Activated T-cell treated with anti-CD3 and anti-CD28 coated beads for 4 hours (primary cell): ENCODE measurements at regions not wholly inside any gene's neighbourhood (a gene's known extent, or its start where the extent isn't known, plus 50 kb on each side); places are given as distances from the start of the nearest gene placed in this dataset.
"Not testable (repeated sequence)": the region's sequence is repeated elsewhere in the genome, so short reads cannot be mapped to it uniquely, and the experiment has no call there.

Experiments
- DNase-seq: peaks from one replicate; pipeline ENCODE4 v3.0.0-alpha.2; 2020

DNA sequence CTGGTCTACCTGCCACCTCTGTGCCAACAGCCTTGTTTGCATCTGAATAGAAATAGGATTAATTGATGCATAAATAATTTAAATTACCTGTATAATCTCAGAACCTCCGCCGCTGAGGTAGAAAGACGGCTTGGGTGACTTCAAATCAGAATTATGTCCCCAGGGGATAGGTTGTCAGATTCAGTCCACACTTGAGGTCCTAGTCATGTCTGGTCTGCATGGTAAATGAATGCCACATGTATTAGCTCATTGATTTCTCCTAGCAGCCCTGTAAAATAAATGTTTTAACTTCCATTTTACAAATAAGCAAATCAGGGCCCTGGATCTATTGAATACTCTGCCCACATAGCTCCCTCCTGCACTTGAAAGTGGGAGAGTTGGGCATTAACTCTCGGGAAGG, 368.0 kb upstream of the WWC1 start:
- no peak for DNase-seq

DNA sequence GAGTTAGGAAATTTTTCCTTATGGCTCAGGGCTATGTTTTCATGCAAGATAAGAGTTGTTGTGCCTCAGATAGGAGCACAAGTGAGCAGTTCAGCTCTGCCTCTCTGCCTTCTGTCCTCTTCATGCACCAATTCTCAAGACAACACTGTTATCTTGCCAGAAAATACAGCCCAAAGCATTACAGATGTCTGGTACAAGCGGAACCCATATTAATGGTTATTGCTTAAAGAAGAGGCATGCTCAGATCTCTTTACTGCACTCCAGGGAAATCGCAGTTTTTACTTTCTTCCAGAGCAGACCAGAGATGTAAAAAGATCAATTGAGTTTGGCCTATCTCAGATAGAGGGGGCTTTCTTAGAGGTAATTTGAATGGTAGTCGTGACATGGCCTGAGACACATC, 361.6 kb upstream of the WWC1 start:
- no peak for DNase-seq

DNA sequence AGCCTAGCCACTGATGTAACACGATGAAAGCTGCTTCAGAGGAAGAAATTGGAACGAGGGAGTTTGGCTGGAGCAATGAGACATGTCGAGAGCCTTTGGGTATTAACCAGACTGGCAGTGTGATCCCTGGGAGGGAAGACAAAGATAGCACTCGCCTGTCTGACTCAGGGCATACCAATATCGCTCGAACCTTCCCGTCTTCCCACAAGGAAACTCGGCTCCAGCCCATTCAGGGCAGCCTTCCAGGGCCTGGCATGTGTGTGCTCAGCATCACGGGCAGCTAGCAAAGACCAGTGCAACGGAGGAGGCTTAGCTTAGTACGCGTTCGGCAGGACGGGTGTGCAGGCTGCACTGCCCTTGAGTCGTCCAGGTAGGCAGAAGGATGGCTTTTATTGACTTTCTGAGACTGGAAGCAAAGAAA, 356.9 kb upstream of the WWC1 start:
- DNase-seq: no peak

DNA sequence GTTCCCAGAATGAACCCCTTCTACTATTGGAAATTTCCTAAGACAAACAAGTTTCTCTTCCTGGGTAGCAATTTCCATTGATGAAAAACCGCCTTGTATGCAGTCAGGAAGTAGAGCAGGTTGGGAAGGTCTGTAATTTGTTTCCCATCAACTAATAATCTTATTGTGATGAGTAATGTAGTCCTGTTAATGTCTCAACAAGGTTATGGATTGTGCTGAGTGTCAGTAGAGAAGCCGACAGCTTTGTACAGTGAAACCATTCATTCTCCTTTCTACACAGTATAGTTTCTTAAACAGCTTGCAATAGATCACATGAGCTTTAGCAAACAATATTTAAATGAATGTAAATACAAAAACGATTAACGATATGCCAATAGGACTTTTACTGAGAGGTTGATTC, 355.4 kb upstream of the WWC1 start:
- no peak for DNase-seq

DNA sequence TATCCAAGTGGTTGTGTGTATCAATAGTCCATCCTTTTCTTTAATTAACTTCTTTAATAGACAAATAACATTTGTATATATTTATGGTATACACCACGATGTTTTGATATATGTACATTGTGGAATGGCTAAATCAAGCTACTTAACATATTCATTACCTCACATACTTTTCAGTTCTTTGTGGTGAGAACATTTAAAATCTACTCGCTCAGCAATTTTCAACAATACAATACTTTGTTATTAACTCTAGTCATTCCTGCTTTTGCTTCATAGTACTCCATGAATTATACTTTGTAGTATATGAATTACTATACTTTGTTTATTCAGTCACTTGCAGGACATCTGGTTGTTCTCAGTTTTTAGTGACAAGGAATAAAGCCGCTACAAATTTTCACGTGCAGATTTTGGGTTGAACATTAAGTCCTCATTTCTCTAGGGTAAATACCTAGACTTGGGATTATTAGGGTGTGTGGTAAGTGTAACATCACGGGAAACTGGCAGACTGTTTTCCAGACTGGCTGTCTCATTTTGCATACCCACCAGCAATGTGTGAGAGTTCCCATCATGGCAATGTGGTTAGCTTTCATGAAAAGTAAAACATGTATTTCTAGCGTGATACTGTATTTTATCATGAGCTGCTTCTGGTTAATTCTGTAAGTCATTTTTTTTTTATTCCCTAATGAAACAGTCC, 354.4 kb upstream of the WWC1 start:
- DNase-seq: no peak

DNA sequence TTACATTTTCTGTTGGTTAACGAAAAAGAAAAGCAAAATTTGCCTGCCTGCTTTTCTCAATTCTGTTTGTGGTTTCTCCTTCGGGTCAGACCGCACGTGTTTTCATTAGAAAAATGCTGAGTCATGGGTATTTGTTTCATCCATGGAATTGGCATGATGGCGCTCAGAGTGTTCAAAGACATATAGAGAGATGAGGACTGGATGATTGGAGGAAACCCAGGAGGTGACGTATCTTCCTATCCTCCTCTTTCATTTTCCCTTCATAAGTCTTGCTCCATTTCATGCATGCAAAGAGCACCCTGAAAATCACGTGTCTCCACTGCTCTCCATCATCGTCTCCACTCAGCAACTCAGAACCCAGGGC, 353.8 kb upstream of the WWC1 start:
- no peak for DNase-seq

DNA sequence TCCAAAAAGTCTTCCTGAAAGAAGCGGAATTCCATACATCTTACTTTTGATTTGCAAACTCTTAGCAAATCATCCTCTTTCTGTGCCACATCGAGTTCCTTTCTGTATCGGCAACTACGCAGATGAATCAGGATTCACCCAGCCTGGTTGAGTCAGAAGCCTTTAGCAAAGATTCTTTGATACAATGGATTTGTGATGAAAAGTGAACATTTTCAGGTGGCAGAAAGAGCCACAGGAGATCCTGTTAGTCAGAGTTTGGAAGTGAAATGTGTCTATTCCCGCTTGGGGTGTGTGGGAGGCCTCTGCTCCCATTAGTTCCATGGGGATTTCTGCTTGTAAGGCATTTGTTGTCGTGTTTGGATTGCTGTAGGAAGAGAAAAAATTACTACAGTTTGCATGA, 351.8 kb upstream of the WWC1 start:
- no peak for DNase-seq

DNA sequence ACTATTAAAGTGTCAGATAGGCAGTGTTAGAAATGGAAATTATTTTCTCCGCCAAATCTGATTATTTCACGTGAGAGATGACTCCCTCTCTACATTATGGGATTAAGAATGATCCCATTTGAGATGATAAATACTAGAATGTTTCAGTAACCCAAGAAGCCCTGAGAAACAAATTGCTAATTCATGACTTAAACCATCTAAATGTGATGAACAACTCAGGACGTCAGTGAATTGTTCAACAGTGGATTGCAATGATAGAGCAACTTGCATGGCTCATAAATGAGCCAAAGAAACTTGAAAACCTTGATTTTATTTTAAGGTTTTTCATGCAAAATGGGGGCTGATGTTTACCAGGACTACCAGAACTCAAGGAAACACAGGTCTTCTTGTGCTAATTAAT, 350.5 kb upstream of the WWC1 start:
- DNase-seq: no peak

DNA sequence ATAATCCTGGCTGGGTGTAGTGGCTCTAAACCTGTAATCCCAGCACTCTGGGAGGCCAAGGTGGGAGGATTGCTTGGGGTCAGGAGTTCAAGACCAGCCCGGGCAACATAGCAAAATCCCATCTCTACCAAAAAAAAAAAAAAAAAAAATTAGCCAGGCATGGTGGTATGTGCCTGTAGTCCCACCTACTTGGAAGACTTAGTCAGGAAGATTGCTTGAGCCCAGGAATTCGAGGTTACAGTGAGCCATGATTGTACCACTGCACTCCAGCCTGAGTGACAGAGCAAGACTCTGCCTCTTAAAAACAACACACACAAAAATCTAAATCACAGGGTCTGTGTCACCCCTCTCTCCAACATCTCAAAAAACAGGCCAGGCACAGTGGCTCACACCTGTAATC, 349.9 kb upstream of the WWC1 start:
- not testable (repeated sequence) for DNase-seq

DNA sequence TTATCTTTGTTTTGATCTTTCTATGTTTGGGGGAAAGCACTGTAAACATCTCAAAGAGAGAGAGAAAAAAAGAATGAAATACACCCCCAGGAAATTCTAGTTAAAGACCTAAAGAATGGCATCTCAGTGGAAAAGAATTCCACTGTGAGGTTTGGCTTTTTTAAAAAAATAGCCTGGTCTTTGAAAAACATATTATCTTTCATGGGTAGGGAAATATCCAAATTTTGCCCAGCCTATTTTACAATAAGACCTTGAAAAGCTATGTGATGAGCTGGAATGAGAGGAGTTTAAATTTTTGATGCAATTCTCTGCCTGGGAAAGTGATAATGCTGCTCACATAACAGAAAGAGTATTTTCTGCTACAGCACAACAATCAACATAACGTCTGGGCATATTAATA, 348.1 kb upstream of the WWC1 start:
- DNase-seq: no peak

DNA sequence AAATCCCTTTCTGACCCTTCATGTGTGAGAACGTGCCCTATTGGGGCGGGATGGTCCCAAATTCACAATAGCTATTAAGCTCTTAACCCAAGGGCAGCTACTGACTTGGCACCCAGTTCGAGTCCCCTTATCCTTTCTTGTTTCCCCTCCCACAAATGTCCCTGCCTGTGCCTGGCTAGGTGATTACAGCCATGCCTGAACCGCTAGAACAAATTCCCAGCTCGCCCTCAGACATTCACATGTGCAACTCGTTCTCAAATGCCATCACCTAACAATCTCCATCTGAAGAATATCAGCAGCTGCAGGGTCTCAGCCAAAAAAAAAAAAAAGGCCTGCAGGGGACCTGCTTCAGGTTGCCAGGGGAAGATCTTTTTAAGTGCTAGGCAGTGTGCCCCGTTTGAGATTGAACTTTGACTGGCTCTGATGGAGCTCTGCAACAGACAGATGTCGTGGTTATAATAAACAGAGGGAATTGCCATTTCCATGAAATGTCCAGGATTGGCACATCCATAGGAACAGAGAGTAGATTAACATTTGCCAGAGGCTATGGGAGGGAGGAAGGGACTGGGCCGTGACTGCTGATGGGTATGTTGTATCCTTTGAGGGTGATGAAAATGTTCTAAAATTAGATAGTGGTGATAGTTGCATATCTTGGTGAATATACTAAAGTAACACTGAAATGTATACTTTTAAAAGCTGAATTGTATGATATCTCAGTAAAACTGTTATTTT, 347.2 kb upstream of the WWC1 start:
- no peak for DNase-seq

DNA sequence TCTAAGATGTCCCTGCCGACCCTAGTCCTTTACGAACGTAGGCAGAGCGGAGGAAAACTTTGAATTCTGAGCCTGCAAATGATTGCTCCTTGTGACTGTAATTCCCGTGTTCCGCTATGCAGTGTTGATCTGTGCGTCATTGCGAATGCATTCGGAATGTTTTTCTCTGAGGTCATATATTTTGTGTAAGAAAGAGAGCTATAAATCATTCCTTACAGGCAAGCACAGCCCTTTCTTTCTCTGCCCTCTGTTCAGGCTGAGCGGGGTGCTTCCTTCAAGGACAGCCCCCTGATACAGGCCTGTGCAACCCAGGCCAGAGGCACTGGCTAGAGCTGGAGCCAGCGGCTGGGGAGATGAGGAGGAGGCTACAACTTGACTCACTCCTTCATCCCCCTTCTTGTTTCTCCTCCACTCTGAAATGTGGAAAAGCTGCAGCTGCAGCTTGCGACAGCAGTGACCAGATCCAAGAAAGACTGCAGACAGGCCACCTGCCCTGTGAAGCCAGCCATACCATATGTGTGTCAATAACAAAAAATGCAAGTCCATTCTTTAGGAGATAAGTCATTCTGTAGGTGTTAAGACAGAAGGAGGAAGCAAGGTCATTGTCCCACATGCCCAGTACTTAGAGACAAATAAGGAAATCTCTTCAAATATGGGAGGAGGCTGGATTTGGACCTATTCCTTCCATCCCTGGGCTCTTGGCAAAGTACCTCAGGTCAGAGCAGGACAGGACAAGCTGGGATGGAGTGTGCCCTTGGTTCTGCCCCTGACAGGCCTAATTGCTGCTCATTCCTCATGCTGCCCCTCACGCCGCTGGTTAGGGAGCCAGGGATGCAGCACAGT, 345.7 kb upstream of the WWC1 start:
- no peak for DNase-seq

DNA sequence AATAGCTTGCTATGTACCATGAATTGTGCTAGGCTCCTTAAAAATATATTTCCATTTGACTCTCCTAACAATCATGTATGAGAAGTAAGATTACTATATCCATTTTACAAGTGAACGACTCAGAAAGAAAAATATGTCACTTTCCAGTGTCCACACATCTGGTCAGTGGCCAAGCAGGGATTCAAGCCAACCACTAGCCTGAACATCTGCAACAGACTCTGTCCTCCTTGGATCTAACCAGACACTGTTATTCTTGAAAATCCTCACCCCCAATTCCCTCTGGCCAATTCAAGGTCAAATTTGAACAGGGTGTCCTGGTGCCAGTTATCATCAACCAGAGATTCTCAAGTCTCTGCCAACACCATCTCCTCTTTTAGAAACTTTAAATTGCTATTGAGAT, 344.1 kb upstream of the WWC1 start:
- no peak for DNase-seq

DNA sequence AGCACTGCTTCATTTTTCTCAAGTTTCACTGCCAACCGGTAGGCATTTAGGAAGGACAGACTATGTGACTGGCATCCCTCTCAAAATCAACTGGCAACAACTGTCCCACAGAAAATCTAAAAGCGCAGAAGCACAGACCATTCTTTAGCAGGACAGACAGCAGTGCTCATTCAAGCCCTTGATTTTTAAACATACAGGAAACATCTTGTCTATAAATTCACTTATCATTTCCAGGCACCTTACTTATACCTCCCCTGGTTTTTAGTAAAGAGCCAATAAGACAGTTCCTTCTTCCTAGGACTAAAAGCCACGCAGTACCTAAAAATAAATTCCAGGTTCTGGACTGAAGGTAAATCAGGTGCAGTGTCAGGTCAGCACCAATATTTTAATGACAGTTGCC, 343.2 kb upstream of the WWC1 start:
- no peak for DNase-seq

DNA sequence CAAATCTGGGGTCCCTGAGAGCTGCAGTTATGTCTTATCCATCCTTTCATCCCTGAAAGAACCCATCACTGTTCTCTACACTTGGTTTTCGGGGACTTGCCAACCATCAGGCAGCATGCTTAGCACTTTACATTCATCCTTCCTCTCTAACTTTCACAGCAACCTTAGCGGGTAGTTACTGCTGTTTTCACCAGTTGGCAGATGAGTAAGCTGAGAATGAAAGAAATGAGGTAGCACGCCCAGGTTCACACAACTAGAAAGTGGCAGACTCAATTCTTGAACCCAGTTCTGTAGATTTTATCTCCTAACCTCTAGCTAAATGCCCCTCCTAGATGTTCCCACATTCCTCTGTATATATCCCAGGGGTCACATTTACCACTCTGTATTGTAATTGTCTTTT, 342.0 kb upstream of the WWC1 start:
- no peak for DNase-seq

DNA sequence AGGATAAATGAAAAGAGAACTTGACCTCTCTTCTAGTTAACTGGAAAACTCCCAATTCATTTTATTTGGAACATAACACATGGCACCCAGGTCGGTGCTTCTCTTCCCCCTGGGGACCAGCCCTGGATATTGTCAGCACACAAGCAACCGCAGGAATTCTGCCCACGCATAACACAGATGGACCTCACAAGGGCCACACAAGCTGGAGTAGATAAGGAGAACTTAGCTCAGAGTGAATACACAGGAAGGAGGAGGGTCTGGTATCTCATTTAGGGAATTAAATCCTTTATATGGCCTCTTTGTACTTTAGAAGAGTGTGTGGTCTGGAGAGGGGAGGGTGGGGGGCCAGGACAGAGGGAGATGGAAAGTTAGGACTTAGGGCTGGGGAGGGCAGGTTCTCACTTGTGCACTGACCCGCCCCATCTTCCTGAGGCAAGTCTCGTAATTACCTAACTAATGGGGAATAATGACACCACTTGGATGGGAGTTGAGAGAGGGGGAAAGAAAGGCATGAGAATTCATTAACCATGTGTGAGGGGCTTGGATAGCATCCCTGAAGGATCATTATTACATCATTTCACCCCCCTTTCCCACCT, 341.2 kb upstream of the WWC1 start:
- DNase-seq: no peak

DNA sequence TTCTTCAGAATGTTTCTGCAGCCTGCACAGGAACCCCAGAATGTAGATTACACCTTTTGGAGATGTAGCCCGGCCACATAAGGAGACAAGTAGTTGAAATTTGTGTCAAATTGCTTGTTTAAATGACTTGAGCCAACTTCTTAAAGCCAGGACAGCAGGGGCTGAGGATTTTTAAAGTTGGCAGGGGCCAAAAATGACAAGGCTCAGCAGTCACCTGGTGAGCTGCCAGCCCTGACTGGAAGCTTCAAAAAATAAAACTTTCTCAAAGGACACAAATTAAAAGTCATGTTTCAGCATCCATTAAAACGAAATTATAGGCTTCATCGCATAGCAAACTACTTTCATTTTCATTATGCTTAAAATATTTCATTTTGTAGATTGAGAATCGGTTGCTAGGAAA, 340.3 kb upstream of the WWC1 start:
- no peak for DNase-seq

DNA sequence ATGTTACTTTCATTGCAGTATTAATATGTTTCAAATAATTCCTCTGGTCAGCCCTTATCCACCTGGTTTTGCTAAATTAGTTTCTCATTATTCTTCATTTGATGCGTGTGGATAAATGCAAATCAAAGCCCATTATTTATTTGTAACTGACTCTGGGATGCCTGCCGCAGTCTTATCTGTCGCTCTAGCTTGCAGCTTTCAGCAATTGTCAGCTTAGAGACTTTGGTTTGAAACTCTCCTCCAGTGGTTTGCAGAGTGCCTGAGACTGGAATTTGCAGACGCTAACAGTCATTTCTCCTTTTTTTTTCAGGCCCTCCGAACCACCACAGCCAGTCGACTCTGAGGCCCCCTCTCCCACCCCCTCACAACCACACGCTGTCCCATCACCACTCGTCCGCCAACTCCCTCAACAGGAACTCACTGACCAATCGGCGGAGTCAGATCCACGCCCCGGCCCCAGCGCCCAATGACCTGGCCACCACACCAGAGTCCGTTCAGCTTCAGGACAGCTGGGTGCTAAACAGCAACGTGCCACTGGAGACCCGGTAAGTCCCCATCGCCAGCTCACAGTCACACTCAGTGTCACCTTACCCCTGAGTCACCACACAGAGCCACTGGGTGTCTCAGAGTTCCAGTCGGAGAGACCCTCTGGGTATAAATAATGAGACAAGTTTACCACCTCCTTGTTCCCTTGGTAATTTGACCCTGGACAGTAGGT, 339.0 kb upstream of the WWC1 start:
- no peak for DNase-seq

DNA sequence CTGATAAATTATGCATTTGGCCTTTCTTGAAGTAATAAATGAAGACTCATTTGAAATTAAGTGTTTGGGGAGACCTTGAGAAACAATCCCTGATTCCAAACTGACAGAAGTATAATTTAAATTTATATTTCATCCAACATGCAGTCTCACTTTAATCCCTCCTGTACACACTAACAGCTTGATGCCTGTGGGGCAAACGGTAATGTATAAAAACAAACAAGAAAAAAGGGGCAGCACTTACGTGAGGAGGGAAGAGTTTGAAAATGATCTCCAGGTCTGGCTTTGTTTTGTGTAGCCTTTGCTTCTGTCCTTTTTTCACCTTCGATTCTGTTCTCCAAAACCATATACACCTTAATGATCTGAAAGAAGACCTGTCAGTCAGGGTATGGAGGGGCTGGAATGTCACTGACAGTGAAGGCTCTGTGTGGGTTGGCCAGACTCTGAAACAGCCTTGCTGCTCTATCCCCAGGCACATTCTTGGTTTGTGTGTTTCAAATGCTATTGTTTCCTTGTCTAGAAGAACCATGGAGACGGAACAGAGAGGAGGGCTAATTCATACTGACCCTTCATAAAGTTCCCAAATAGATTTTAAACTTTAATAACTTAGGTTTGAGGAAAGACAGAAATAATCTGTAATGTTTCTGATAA, 338.2 kb upstream of the WWC1 start:
- DNase-seq: no peak

DNA sequence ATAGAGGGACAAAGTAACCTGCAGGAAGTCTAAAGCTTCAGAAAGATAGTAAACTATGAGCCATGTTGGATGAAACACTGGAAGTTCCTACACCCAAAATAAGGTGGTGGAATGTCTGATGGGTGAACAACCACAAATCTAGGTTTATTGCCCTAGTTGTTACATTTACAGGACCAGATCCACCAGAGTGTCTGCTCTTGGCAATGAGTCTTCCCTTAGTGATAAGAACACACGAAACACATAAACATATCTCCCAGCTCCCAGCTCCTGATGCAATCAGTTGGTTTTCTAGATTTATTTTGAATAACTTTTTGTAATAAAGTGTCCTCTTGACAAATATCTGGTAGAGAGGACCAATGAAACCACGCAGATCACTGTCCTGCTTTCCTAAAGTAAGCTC, 329.7 kb upstream of the WWC1 start:
- no peak for DNase-seq

DNA sequence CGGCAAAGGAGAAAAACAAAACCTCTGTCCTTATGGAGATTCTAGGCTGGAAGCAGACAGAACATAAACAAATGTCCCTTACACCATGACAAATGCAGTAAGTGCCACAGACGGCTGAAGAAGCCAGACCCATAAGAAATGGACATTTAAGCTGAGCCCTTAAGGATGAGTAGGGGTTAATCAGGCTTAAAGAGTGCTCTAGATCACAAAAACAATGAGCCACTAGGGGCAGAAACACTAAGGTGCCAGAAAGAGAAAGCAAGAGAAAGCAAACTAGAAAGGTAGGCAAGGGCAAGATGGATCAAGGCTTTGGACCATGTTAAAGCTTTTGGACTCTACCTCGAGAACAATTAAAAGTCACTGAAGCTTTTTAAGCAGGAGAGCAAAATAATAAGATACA, 326.9 kb upstream of the WWC1 start:
- DNase-seq: no peak

DNA sequence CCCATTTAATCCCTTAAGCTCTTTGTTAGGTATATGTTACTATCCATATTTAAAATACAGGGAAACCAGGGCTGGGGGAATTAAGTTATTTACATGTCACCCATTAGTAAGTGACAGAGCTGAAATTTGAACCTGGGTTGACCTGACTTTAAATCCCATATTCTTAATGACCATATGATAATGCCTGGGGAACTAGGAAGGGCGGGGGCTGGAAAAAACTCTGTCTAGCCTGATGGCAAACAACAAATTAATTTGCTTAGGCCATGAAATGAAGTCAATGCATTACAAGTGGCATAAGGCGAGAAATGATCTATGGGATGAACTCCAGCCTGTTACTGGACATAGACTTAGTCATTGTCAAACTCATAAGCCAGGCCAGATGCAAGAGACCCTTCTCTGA, 325.7 kb upstream of the WWC1 start:
- no peak for DNase-seq

DNA sequence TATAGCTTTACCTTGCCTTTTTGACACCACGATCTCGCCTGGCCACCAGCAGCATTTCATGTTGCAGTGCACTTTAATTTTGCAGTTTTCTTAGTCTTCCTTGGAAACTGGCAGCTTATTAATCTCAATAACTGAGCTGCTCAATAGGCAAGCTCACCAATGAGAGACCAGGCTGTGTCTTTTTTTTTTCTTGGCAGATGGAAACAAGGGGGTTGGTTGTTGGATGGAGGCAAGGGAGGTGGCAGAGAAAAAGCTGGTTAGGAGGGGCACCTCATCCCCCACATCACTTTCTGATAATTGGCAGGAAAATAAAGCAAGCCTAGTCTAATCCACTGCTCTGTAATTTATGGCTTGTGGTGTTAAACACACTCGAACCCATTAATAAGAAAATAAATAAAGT, 324.5 kb upstream of the WWC1 start:
- DNase-seq: no peak
